ENCODE measurements at regions not wholly inside any gene's neighbourhood (a gene's known extent, or its start where the extent isn't known, plus 50 kb on each side); places are given as distances from the start of the nearest gene placed in this dataset.

DNA sequence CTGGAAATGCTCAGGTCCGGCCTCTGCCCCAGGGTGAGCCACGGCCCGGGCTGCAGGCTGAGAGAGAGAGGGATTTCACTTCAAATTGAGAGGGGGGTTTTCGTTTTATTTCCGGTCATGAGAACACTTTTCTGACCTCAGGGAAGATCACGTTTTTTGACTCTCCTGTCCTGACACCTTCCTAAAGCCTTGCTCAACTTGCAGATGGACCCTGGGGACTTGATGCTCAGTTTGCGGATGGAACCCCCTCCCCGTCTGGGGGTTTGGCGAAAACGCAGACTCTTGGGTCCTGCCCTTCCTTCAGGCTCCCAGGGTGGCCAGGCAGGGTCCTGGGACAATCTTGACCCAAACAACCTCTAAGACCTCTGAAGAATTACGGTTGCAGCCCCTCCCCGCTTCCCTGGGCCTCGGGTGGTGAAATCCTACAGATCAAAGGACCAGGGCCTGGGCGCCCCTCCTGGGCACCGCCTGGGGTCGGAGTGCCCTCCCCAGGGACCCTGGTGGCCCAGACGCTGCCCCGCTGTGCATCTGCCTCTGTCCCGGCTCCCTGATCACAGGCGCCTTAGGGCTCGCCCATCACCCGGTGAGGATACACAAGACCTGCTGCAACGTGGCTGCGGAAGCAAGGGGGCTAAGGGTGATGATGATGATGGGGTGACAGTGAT is 148.2 kb downstream of the ERMARD start:
- DNase-seq, result no peak

GRCh38 chr6:169898788-169899480 is 147.5 kb downstream of the ERMARD start:
- no peak for DNase-seq

- no peak for DNase-seq
Observed at GRCh38 chr6:169897601-169898358, 146.4 kb downstream of the ERMARD start.

- no peak for DNase-seq
Observed at GRCh38 chr6:169896826-169897456, 145.5 kb downstream of the ERMARD start.

DNA sequence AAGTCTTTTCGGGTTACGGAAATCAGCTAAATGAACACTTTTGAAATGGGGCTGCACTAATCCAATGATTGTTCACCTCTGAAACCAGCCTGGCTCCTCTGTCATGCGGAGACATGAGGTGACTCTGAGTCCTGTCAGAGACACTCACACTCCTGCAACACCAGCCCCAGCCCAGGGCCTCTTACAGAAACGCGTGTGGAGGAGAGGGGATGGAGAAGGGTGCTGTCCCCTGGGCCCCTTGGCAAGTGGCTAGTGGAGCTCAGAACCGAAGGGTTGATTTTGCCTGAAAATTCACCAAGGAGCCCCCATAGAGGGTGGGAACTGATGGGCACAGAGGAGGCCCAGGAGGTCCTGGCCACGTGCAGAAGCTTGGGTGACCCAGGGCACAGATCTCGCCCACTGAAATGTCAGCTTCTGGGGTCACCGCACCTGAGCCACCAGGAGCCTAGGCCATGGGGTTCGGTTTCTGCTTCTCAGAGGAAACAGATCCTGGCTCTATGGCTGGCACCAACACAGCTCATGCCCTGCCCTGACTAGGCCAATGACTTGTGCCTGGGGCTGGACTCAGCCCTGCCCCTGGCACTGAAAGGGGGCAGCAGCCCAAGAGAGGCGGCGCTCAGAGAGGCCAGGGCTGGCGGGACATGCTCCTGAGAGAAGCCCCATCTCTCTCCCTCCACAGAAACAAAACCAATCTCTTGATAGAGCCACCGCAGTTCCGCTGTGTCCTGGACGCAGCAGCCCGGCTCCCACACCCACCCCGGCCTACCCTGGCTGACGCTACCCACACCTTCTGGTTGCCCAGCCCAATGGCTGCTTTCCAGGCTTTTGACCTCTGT is 144.7 kb downstream of the ERMARD start:
- no peak for DNase-seq

- no peak for DNase-seq
Observed at GRCh38 chr6:169895000-169895759, 143.8 kb downstream of the ERMARD start.

DNA sequence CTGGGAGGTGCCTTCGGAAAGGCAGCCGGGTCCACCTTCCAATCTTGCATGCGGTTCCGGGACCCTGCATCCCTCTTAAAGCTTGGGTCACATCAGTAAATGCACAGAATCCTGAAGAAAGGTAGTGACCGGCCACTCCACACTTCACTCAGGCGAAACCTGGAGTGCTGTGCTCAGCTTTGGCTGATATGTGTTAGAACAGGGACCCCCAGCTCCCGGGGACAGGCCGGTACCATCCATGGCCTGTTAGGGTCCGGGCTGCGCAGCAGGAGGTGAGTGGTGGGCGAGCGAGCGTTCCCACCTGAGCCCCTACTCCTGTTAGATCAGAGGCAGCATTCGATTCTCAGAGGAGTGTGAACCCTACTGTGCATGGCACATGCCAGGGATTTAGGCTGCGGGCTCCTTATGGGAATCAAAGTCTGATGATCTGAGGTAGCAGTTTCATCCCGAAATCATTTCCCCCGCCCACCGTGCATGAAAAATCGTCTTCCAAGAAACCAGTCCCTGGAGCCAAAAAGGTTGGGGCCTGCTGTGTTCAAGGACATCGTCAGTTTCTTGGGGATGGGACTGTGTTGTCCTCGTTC is 143.0 kb downstream of the ERMARD start:
- no peak for DNase-seq

GRCh38 chr6:169893624-169894023 is 142.2 kb downstream of the ERMARD start:
- DNase-seq, result no peak

GRCh38 chr6:169891846-169892245 is 140.4 kb downstream of the ERMARD start:
- DNase-seq, result no peak

GRCh38 chr6:169891421-169891820 is 140.0 kb downstream of the ERMARD start:
- DNase-seq, result no peak

DNA sequence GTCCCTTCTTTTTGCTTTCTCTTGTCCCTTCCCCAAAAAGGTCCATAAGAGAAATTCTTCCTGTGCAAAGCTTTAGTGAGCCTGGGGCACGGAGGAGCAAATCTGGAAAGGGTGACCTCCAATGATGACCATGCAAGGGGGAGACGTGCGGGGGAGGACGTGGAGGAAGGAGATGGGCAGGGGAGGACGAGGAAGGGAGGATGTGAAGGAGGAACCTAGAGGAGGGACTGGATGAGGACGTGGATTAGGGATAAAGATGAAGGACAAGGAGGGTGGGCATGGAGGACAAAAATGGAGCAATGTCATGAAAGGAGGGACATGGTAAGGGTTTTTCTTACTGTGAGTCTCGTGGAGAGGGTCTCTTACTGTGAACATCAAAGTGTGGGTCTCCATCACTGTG is 139.5 kb downstream of the ERMARD start:
- no peak for DNase-seq

- DNase-seq, result no peak
Observed at GRCh38 chr6:169890049-169890448, 138.6 kb downstream of the ERMARD start.

GRCh38 chr6:169887529-169888140 is 136.2 kb downstream of the ERMARD start:
- no peak for DNase-seq

GRCh38 chr6:169886631-169887227 is 135.3 kb downstream of the ERMARD start:
- no peak for DNase-seq

GRCh38 chr6:169885831-169886230 is 134.4 kb downstream of the ERMARD start:
- no peak for DNase-seq

GRCh38 chr6:169885131-169885530 is 133.7 kb downstream of the ERMARD start:
- no peak for DNase-seq

DNA sequence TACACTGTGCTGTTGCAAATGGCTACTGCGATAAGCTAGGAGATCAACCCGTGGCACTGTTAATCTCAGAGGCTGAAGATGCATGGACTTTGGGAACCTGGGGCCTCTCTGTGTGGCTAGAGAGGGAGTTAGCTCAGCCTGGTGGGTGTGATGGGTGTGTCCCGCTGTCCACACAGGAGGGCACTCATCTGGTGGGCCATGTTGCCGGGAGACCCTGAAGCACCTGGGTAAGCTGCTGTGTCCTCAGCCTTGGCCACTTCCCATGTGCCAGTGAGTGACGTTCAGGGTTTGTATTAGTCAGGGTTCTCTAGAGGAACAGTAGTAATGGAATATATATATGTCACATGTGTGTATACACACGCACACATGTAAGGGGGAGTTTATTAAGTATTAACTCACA is 132.7 kb downstream of the ERMARD start:
- DNase-seq, result no peak

GRCh38 chr6:169883316-169883715 is 131.9 kb downstream of the ERMARD start:
- no peak for DNase-seq

- no peak for DNase-seq
Observed at GRCh38 chr6:169881976-169882375, 130.6 kb downstream of the ERMARD start.

- DNase-seq, result no peak
Observed at GRCh38 chr6:169881398-169881797, 130.0 kb downstream of the ERMARD start.

Measured in T-helper 9 cell (primary cell).